ENCODE measurements at regions not wholly inside any gene's neighbourhood (a gene's known extent, or its start where the extent isn't known, plus 50 kb on each side); places are given as distances from the start of the nearest gene placed in this dataset.

DNA sequence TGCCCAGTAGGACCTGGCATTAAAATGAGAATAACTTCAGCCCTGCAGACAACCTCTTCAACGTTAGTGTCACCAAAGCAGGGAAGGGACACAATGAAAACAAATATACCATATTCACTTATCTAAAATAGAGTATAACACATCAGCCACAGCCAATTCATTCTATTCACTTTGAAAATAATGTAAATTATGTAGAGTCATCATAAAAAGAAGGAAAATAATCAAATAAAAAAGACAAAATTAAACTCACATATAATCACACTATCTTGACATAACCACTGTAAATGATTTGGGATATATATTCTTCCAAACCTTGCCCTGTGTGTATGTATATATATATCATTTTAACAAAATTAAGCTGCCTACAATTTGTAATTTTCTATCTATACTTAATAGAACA is 78.1 kb upstream of the HEY2 start:
- Histone ChIP-seq H3K36me3 (ENCODE audit: control insufficient read depth, insufficient read depth, low read length) (no peaks in the 10 kb centered on the region), H3K4ac (ENCODE audit: low read depth, low read length) (no peak overlapping the region), H2AK9ac (replicated peaks; ENCODE audit: low read depth, low read length, poor library complexity) (no peak overlapping the region), H2BK5ac (ENCODE audit: low read depth, low read length, poor library complexity, severe bottlenecking) (no peak overlapping the region), H2AK5ac (ENCODE audit: low read depth, low read length) (no peak overlapping the region), H2BK120ac (ENCODE audit: low read depth, low read length) (no peak overlapping the region), H3K14ac (replicated peaks; ENCODE audit: low read depth, low read length) (no peak overlapping the region), H4K8ac (ENCODE audit: low read depth in 2 of 2, low read length in 2 of 2) (no peak overlapping the region), H3K18ac (ENCODE audit: low read depth, low read length) (no peak overlapping the region), H3K9me3 (ENCODE audit: control insufficient read depth, insufficient read depth, low read length) (no peaks in the 10 kb centered on the region), H3K9ac (ENCODE audit: low read depth, low read length) (no peak overlapping the region), H2BK15ac (ENCODE audit: low read depth, low read length) (no peak overlapping the region), H2AFZ (replicated peaks; ENCODE audit: low read length, poor library complexity) (no peak overlapping the region), H4K20me1 (ENCODE audit: insufficient read depth, low read length) (no peaks in the 10 kb centered on the region), H3K27ac (ENCODE audit: insufficient read depth, low read length) (no peak overlapping the region), H3K4me2 (ENCODE audit: low read depth, low read length) (no peak overlapping the region), H3K9me1 (ENCODE audit: insufficient read depth, low read length) (no peaks in the 10 kb centered on the region), H3K23ac (ENCODE audit: low read depth, low read length) (no peak overlapping the region), H2BK20ac (ENCODE audit: low read depth, low read length) (no peak overlapping the region), H3K56ac (ENCODE audit: extremely low read depth, insufficient read depth, low read length) (no peak overlapping the region), H3K4me1 (ENCODE audit: control insufficient read depth, insufficient read depth, low read length) (no peaks in the 10 kb centered on the region), H4K5ac (ENCODE audit: low read depth, low read length) (no peak overlapping the region), H3K27me3 (ENCODE audit: control insufficient read depth, insufficient read depth, low read length) (no peaks in the 10 kb centered on the region), H3K79me1 (ENCODE audit: low read depth in 1 of 2, low read length in 2 of 2) (no peaks in the 10 kb centered on the region), H3K4me3 (ENCODE audit: insufficient read depth, low read depth, low read length) (no peak overlapping the region), H4K91ac (ENCODE audit: insufficient read depth, low read depth, low read length) (no peak overlapping the region)
- ChIA-PET POLR2A (ENCODE audit: unreplicated experiment) (no interaction called here), CTCF (no interaction called here)
- ATAC-seq (ENCODE audit: low read depth) (no peak), DNase-seq (no peak)
- dilution Hi-C loops (cut with HindIII; ENCODE audit: low sequenced_read_pairs, unreplicated experiment) (no loop called here), intact Hi-C loops (cut with micrococcal nuclease) (no loop called here), in situ Hi-C loops (cut with MboI; ENCODE audit: low sequenced_read_pairs) (no loop called here)
- BruUV-seq (replicated peaks), result no TSS peak
- TF ChIP-seq MXI1 (IDR thresholded peaks at IDR 0.05; ENCODE audit: borderline replicate concordance, low read depth, low read length) (no peak), CEBPB (IDR thresholded peaks at IDR 0.05; ENCODE audit: low read depth, low read length) (no peak), NFE2L2 (IDR thresholded peaks at IDR 0.05; ENCODE audit: low read depth, low read length) (no peak), RFX5 (IDR thresholded peaks at IDR 0.05; ENCODE audit: low read depth, low read length) (no peak), MAFK (IDR thresholded peaks at IDR 0.05; ENCODE audit: low read depth, low read length) (no peak), POLR2A (IDR thresholded peaks at IDR 0.05; ENCODE audit: low read depth, low read length) (no peak), ELK1 (IDR thresholded peaks at IDR 0.05; ENCODE audit: borderline replicate concordance, low read depth, low read length) (no peak), SMC3 (IDR thresholded peaks at IDR 0.05; ENCODE audit: low read depth, low read length) (no peak), RAD21 (IDR thresholded peaks at IDR 0.05; ENCODE audit: low read length) (no peak), MAZ (IDR thresholded peaks at IDR 0.05; ENCODE audit: borderline replicate concordance, low read depth, low read length) (no peak), FOS (IDR thresholded peaks at IDR 0.05; ENCODE audit: low read depth, low read length) (no peak), BHLHE40 (IDR thresholded peaks at IDR 0.05; ENCODE audit: low read depth, low read length) (no peak), CHD1 (IDR thresholded peaks at IDR 0.05; ENCODE audit: low read depth, low read length) (no peak), RCOR1 (IDR thresholded peaks at IDR 0.05; ENCODE audit: insufficient replicate concordance, low read length) (no peak)
- TF ChIP-seq, protein P1, sequence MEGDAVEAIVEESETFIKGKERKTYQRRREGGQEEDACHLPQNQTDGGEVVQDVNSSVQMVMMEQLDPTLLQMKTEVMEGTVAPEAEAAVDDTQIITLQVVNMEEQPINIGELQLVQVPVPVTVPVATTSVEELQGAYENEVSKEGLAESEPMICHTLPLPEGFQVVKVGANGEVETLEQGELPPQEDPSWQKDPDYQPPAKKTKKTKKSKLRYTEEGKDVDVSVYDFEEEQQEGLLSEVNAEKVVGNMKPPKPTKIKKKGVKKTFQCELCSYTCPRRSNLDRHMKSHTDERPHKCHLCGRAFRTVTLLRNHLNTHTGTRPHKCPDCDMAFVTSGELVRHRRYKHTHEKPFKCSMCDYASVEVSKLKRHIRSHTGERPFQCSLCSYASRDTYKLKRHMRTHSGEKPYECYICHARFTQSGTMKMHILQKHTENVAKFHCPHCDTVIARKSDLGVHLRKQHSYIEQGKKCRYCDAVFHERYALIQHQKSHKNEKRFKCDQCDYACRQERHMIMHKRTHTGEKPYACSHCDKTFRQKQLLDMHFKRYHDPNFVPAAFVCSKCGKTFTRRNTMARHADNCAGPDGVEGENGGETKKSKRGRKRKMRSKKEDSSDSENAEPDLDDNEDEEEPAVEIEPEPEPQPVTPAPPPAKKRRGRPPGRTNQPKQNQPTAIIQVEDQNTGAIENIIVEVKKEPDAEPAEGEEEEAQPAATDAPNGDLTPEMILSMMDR (conservative IDR thresholded peaks at IDR 0.05; ENCODE audit: low read depth, low read length), result no peak
- TF ChIP-seq, protein P2, sequence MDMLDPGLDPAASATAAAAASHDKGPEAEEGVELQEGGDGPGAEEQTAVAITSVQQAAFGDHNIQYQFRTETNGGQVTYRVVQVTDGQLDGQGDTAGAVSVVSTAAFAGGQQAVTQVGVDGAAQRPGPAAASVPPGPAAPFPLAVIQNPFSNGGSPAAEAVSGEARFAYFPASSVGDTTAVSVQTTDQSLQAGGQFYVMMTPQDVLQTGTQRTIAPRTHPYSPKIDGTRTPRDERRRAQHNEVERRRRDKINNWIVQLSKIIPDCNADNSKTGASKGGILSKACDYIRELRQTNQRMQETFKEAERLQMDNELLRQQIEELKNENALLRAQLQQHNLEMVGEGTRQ (IDR thresholded peaks at IDR 0.05; ENCODE audit: low read depth, low read length), result no peak
- WGBS, 2 experiments (ENCODE audit: extremely low coverage in 2 of 2, insufficient read length in 1 of 2), result no CpG with 5 or more reads among the region's 1 CpG
